Right atrium auricular region (tissue), 2 donors: ENCODE measurements at regions not wholly inside any gene's neighbourhood (a gene's known extent, or its start where the extent isn't known, plus 50 kb on each side); places are given as distances from the start of the nearest gene placed in this dataset.

Experiments used
- DNase-seq: peaks from one replicate; pipeline ENCODE4 v3.0.0-alpha.2; 2019; ENCODE audit warnings: low spot score
- H3K27ac ChIP-seq, 2 donors: fragments of 200-600 bp; sonication (generic); 1 replicate in 1 of 2; 2 replicates in 1 of 2; pipeline ENCODE4 v1.5.1; 2016 to 2019
- H3K27me3 ChIP-seq, 2 donors: fragments of 200-600 bp; sonication (generic); one replicate each; pipeline versions ENCODE4 v1.5.1 to v1.6.0; 2017 to 2019
- H3K36me3 ChIP-seq: fragments of 200-600 bp; sonication (generic); one replicate; pipeline ENCODE4 v1.5.1; 2016
- H3K4me1 ChIP-seq, 2 donors: fragments of 200-600 bp; sonication (generic); one replicate each; pipeline versions ENCODE4 v1.5.1 to v1.6.0; 2017 to 2019
- H3K4me3 ChIP-seq, 2 donors: fragments of 200-600 bp; sonication (generic); 1 replicate in 1 of 2; 2 replicates in 1 of 2; pipeline ENCODE4 v1.5.1; 2017 to 2019; ENCODE audit warnings: mild to moderate bottlenecking in 1 of 2, moderate library complexity in 1 of 2
- H3K9me3 ChIP-seq, 2 donors: fragments of 200-600 bp; sonication (generic); one replicate each; pipeline ENCODE4 v1.5.1; 2019
- TF ChIP-seq, protein P1 (sequence below), 2 donors: fragments of 200-600 bp; sonication (generic); IDR thresholded peaks; one replicate each; pipeline ENCODE4 v1.5.1; 2019; ENCODE audit warnings: antibody characterized with exemption in 2 of 2

DNA sequence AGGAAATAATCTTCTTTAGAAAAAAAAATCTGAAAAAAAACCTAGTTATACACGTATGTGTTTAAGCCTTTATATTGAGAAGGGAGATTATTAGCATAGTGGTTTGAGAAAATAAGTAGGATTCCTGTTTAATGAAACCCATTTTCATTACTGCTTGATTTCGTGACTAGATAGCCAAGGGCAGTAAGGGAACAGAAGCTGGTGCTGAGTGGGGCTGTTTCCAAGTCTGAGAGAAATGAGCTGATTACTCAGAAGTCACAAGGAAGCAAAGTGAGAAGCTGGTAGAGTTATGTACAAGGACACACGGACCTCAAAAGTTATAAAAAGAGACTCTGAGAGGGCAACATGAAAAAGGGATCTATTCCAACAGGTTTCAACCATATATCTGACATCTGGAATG lies 256.5 kb downstream of the TTLL7 start:
- H3K27ac ChIP-seq, result no peak overlapping the region
- H3K36me3 ChIP-seq, result no peaks in the 10 kb centered on the region
- H3K4me1 ChIP-seq, result no peaks in the 10 kb centered on the region
- no peak for DNase-seq
- no peak overlapping the region for H3K4me3 ChIP-seq
- H3K9me3 ChIP-seq, result no peaks in the 10 kb centered on the region
- no peaks in the 10 kb centered on the region for H3K27me3 ChIP-seq
- TF ChIP-seq, protein P1, sequence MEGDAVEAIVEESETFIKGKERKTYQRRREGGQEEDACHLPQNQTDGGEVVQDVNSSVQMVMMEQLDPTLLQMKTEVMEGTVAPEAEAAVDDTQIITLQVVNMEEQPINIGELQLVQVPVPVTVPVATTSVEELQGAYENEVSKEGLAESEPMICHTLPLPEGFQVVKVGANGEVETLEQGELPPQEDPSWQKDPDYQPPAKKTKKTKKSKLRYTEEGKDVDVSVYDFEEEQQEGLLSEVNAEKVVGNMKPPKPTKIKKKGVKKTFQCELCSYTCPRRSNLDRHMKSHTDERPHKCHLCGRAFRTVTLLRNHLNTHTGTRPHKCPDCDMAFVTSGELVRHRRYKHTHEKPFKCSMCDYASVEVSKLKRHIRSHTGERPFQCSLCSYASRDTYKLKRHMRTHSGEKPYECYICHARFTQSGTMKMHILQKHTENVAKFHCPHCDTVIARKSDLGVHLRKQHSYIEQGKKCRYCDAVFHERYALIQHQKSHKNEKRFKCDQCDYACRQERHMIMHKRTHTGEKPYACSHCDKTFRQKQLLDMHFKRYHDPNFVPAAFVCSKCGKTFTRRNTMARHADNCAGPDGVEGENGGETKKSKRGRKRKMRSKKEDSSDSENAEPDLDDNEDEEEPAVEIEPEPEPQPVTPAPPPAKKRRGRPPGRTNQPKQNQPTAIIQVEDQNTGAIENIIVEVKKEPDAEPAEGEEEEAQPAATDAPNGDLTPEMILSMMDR (IDR thresholded peaks at IDR 0.05), result no peak

DNA sequence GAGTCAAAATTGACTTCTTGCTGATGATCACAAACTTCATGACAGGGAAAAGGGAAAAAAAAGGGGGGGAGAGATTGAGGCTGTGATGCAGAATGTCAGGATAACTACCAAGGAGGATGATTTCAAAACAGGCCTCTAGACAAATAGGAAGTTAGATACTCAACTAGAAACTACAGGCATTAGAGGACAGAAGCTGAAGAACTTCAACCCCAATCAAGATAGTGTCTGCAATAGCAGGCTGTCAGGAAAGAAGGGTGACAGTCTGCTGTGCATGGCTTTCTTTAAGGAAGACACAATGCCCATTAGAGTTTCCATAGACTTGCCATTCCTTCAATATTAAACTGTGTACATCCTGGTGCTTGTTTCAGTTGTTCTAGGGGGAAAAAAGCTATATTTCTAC lies 257.2 kb downstream of the TTLL7 start:
- Histone ChIP-seq H3K4me1 (no peaks in the 10 kb centered on the region), H3K36me3 (no peaks in the 10 kb centered on the region), H3K4me3 (no peak overlapping the region), H3K27me3 (no peaks in the 10 kb centered on the region), H3K27ac (no peak overlapping the region), H3K9me3 (no peaks in the 10 kb centered on the region)
- TF ChIP-seq, protein P1 (IDR thresholded peaks at IDR 0.05), result no peak
- DNase-seq, result no peak

DNA sequence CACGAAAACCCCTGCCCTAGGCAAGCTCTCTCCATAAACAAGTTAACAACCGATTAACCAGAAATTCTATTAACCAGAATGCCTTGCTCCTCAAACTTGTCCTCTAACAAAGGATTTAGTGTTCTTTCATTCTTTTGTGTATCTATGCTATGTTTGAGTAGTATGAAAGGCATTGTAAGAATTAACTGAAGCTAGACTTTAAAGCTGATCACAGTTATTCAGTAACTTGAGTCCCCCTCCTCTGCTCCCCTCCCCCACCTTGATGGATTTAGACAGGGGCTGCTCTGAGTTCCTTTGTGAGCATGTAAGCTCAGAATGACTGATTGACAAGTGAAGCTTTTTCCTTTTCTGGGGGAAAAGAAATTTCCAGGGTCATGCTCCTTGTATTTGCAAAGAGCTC lies 257.6 kb downstream of the TTLL7 start:
- no peaks in the 10 kb centered on the region for H3K36me3 ChIP-seq
- no peak overlapping the region for H3K4me3 ChIP-seq
- TF ChIP-seq, protein P1 (IDR thresholded peaks at IDR 0.05), result no peak
- DNase-seq, result no peak
- H3K27me3 ChIP-seq, result no peaks in the 10 kb centered on the region
- H3K9me3 ChIP-seq, result no peaks in the 10 kb centered on the region
- no peak overlapping the region for H3K27ac ChIP-seq
- H3K4me1 ChIP-seq, result no peaks in the 10 kb centered on the region

DNA sequence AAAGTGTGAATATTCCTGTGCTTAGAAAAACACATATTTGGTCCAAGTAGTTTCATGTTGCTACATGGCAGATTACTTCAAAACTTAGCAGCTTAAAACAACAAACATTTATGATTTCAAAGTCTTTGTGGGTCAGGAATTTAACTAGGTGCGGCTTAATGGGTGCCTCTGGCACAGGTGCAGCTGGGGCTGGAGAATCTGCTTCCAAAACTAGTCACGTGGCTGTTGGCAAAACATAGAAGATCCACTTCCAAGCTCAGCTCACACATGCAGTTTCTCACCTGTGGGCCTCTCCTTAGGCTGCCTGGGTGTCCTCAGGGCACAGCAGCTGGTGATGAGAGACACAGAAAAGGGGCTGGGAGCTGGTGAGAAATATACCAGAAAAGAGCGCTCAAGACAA lies 263.4 kb downstream of the TTLL7 start:
- Histone ChIP-seq H3K27me3 (no peaks in the 10 kb centered on the region), H3K27ac (no peak overlapping the region)

DNA sequence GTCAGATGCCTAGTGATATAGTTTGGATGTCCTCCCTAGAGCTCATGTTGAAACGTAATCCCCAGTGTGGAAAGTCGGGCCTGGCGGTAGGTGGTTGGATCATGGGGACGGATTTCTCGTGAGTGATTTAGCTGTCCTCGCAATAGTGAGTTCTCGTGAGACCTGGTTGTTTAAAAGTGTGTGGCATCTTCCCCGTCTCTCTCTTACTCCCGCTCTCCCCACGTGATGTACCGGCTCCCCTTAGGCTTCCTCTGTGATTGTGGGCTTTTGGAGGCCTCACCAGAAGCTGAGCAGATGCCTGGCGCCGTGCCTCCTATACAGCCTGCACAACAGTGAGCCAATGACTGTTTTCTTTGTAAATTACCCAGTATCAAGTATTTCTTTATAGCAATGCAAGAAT lies 264.5 kb downstream of the TTLL7 start:
- no peaks in the 10 kb centered on the region for H3K9me3 ChIP-seq
- no peak overlapping the region for H3K4me3 ChIP-seq
- H3K27ac ChIP-seq, result no peak overlapping the region
- TF ChIP-seq, protein P1 (IDR thresholded peaks at IDR 0.05), result no peak
- no peak for DNase-seq
- no peaks in the 10 kb centered on the region for H3K36me3 ChIP-seq
- H3K4me1 ChIP-seq, result no peaks in the 10 kb centered on the region
- no peaks in the 10 kb centered on the region for H3K27me3 ChIP-seq

More for the DNA sequence above, 263.4 kb downstream of the TTLL7 start:
- no peak overlapping the region for H3K4me3 ChIP-seq
- no peak for DNase-seq
- no peaks in the 10 kb centered on the region for H3K9me3 ChIP-seq
- TF ChIP-seq, protein P1 (IDR thresholded peaks at IDR 0.05), result no peak
- H3K36me3 ChIP-seq, result no peaks in the 10 kb centered on the region
- H3K4me1 ChIP-seq, result no peaks in the 10 kb centered on the region

DNA sequence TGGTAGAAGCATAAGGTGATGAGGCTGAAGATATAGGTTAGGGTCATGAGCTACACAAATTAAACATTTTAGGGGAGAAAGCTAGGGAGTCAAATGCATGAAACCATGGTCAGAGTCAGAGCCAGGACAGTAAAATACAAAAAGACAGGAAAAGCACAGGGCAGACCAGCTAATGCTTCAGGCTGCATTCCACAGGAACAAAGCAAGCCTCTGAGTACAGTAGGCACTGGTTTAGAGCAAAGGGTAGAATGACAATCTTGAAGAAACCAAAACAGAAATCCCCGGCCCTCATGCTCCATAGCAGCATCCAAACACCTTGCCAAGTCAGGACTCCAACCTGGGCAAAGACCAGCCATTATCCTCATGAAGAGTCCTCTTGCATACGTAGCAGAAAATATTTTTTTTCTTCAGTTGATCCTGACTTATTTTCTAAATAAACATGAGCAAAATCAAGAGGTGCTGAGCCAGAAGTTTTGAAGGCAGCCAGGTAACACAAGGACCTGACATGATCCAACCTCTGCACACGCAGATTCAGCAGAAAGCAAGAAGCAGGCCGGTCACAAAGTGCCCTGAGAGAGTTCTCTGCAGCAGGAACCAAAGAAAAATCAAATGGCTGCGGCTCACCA lies 273.1 kb downstream of the TTLL7 start:
- Histone ChIP-seq H3K27ac (no peak overlapping the region), H3K9me3 (no peaks in the 10 kb centered on the region), H3K36me3 (no peaks in the 10 kb centered on the region), H3K4me1 (no peaks in the 10 kb centered on the region), H3K27me3 (no peaks in the 10 kb centered on the region), H3K4me3 (no peak overlapping the region)
- TF ChIP-seq, protein P1 (IDR thresholded peaks at IDR 0.05), result no peak
- DNase-seq, result no peak
